Prostate gland (tissue), 2 donors: ENCODE measurements at regions not wholly inside any gene's neighbourhood (a gene's known extent, or its start where the extent isn't known, plus 50 kb on each side); places are given as distances from the start of the nearest gene placed in this dataset.

Source experiments
- CTCF ChIP-seq, 4 experiments: fragments of 200-600 bp in 2 of 4; fragments of 450-650 bp in 2 of 4; sonication (generic) in 2 of 4; IDR thresholded peaks; 1 replicate in 3 of 4; 2 replicates in 1 of 4; pipeline ENCODE4 v1.5.1; 2016 to 2019; ENCODE audit warnings: antibody characterized with exemption in 4 of 4, mild to moderate bottlenecking in 2 of 4, moderate library complexity in 2 of 4
- POLR2A ChIP-seq: fragments of 450-650 bp; IDR thresholded peaks from one replicate; pipeline ENCODE4 v1.6.1; 2016; ENCODE audit warnings: antibody characterized with exemption, mild to moderate bottlenecking

DNA sequence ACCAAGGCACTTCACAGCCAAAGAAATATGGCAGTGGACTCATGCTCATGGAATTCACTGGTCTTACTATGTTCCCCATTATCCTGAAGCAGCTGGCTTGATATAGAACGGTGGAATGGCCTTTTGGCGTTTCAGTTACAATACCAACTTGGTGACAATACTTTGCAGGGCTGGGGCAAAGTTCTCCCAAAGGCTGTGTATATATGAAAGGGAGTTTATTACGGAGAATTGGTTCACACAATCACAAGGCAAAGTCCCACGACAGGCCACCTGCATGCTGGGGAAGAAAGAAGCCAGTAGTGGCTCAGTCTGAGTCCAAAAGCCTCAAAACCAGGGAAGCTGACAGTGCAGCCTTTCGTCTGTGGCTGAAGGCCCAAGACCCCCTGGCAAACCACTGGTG, 50.8 kb upstream of the SMARCAD1 start:
- TF ChIP-seq POLR2A (no peak), CTCF (IDR thresholded peaks at IDR 0.05) (no peak)
